IMR-90 (cell line): ENCODE measurements at regions not wholly inside any gene's neighbourhood (a gene's known extent, or its start where the extent isn't known, plus 50 kb on each side); places are given as distances from the start of the nearest gene placed in this dataset.
"Not testable (repeated sequence)": the region's sequence is repeated elsewhere in the genome, so short reads cannot be mapped to it uniquely, and the experiment has no call there.

ENCODE experiments used
- ATAC-seq: fragments of 200-7000 bp; cut with Tn5 transposase; 2 replicates; pipeline ENCODE4 v1.9.1; 2020; ENCODE audit warnings: low read depth, mild to moderate bottlenecking, moderate library complexity
- BruUV-seq: library from RNA; stranded (reverse); fragments of 400-500 nt; replicated peaks from 2 replicates; lab custom pipeline; 2021; lab: Mats Ljungman, UMichigan
- CTCF ChIA-PET: fragments of 300-600 bp; formaldehyde crosslinking; extraction: SDS; loops from one replicate; lab custom pipeline; 2021; ENCODE audit warnings: antibody characterized with exemption; lab: Yijun Ruan, JAX
- POLR2A ChIA-PET: fragments of 300-600 bp; sonication (Branson Sonifier 250); formaldehyde crosslinking; loops from one replicate; lab custom pipeline; 2022; ENCODE audit warnings: antibody characterized with exemption; ENCODE audit not compliant: unreplicated experiment; lab: Charles Lee
- DNase-seq: peaks from one replicate; pipeline ENCODE4 v3.0.0; 2013
- H2AFZ ChIP-seq: replicated peaks from 2 replicates; pipeline ENCODE3; 2013; ENCODE audit warnings: low read length, mild to moderate bottlenecking; ENCODE audit not compliant: poor library complexity
- H2AK5ac ChIP-seq: 2 replicates; pipeline ENCODE4 v1.6.1; 2013; ENCODE audit warnings: low read depth, low read length, inconsistent platforms
- H2AK9ac ChIP-seq: replicated peaks from 2 replicates; pipeline ENCODE3; 2013; ENCODE audit warnings: mild to moderate bottlenecking, low read depth, low read length, moderate library complexity; ENCODE audit not compliant: poor library complexity
- H2BK120ac ChIP-seq: 2 replicates; pipeline ENCODE4 v1.6.1; 2013; ENCODE audit warnings: low read depth, low read length, inconsistent platforms
- H2BK15ac ChIP-seq: 3 replicates; pipeline ENCODE4 v1.6.1; 2013; ENCODE audit warnings: low read depth, low read length, inconsistent platforms
- H2BK20ac ChIP-seq: 2 replicates; pipeline ENCODE4 v1.6.1; 2013; ENCODE audit warnings: low read depth, mild to moderate bottlenecking, inconsistent platforms, low read length, moderate library complexity
- H2BK5ac ChIP-seq: 2 replicates; pipeline ENCODE4 v1.6.1; 2013; ENCODE audit warnings: mild to moderate bottlenecking, low read depth, low read length, inconsistent platforms; ENCODE audit not compliant: poor library complexity, severe bottlenecking
- H3K14ac ChIP-seq: replicated peaks from 2 replicates; pipeline ENCODE4 v1.6.1; 2013; ENCODE audit warnings: low read depth, low read length, inconsistent platforms
- H3K18ac ChIP-seq: 2 replicates; pipeline ENCODE4 v1.6.1; 2013; ENCODE audit warnings: low read depth, low read length, control low read depth
- H3K23ac ChIP-seq: 2 replicates; pipeline ENCODE4 v1.6.1; 2013; ENCODE audit warnings: low read depth, low read length, inconsistent platforms
- H3K27ac ChIP-seq: 2 replicates; pipeline ENCODE4 v1.5.1; 2013; ENCODE audit warnings: mild to moderate bottlenecking, control low read depth, low read length; ENCODE audit not compliant: insufficient read depth
- H3K27me3 ChIP-seq: 2 replicates; pipeline ENCODE4 v1.6.1; 2013; ENCODE audit warnings: low read length; ENCODE audit not compliant: control insufficient read depth, insufficient read depth
- H3K36me3 ChIP-seq: 2 replicates; pipeline ENCODE4 v1.6.1; 2013; ENCODE audit warnings: low read length, mixed read lengths; ENCODE audit not compliant: control insufficient read depth, insufficient read depth
- H3K4ac ChIP-seq: 2 replicates; pipeline ENCODE4 v1.6.1; 2013; ENCODE audit warnings: low read depth, low read length, inconsistent platforms
- H3K4me1 ChIP-seq: 2 replicates; pipeline ENCODE4 v1.6.1; 2013; ENCODE audit warnings: low read length, mixed read lengths; ENCODE audit not compliant: control insufficient read depth, insufficient read depth
- H3K4me2 ChIP-seq: 2 replicates; pipeline ENCODE4 v1.6.1; 2013; ENCODE audit warnings: low read depth, mild to moderate bottlenecking, control low read depth, low read length, moderate library complexity
- H3K4me3 ChIP-seq: 2 replicates; pipeline ENCODE4 v1.5.1; 2013; ENCODE audit warnings: low read depth, mild to moderate bottlenecking, control low read depth, low read length, moderate library complexity; ENCODE audit not compliant: insufficient read depth
- H3K56ac ChIP-seq: 2 replicates; pipeline ENCODE4 v1.6.1; 2013; ENCODE audit warnings: low read length, inconsistent platforms; ENCODE audit not compliant: insufficient read depth; ENCODE audit errors: extremely low read depth
- H3K79me1 ChIP-seq, 2 experiments: 2 replicates each; pipeline ENCODE4 v1.6.1; 2013; ENCODE audit warnings: low read length in 2 of 2, inconsistent platforms in 1 of 2, low read depth in 1 of 2
- H3K9ac ChIP-seq: 2 replicates; pipeline ENCODE4 v1.6.1; 2013; ENCODE audit warnings: low read depth, low read length, control low read depth
- H3K9me1 ChIP-seq: 2 replicates; pipeline ENCODE4 v1.6.1; 2013; ENCODE audit warnings: low read length, inconsistent platforms; ENCODE audit not compliant: insufficient read depth
- H3K9me3 ChIP-seq: 2 replicates; pipeline ENCODE4 v1.6.1; 2013; ENCODE audit warnings: low read length; ENCODE audit not compliant: control insufficient read depth, insufficient read depth
- H4K20me1 ChIP-seq: 2 replicates; pipeline ENCODE4 v1.6.1; 2013; ENCODE audit warnings: low read length, inconsistent platforms; ENCODE audit not compliant: insufficient read depth
- H4K5ac ChIP-seq: 2 replicates; pipeline ENCODE4 v1.6.1; 2013; ENCODE audit warnings: mild to moderate bottlenecking, low read depth, low read length, control low read depth
- H4K8ac ChIP-seq, 2 experiments: 2 replicates each; pipeline ENCODE4 v1.6.1; 2013; ENCODE audit warnings: low read depth in 2 of 2, low read length in 2 of 2, control low read depth in 1 of 2, inconsistent platforms in 1 of 2
- H4K91ac ChIP-seq: 2 replicates; pipeline ENCODE4 v1.6.1; 2013; ENCODE audit warnings: low read depth, low read length, inconsistent platforms; ENCODE audit not compliant: insufficient read depth
- WGBS, 2 experiments: methylation state at CpG; one replicate each; pipeline versions ENCODE4 v1.1.5 to v1.1.7; 2013; ENCODE audit warnings: missing lambda C conversion rate in 2 of 2; ENCODE audit not compliant: insufficient read length in 1 of 2; ENCODE audit errors: extremely low coverage in 2 of 2; 5-methylcytosine and 5-hydroxymethylcytosine counted together
- dilution Hi-C: fragments of 300-500 bp; cut with HindIII; formaldehyde crosslinking; loops from one replicate; pipeline ENCODE4 v1.14.3; 2018; ENCODE audit warnings: low sequenced_read_pairs; ENCODE audit not compliant: unreplicated experiment
- in situ Hi-C: fragments of 300-500 bp; cut with MboI; formaldehyde crosslinking; loops from 3 replicates; pipeline ENCODE4 v1.14.3; 2019; ENCODE audit warnings: low sequenced_read_pairs, inconsistent platforms, mixed read lengths
- intact Hi-C: fragments of 100-400 bp; cut with micrococcal nuclease; formaldehyde crosslinking; loops from 2 replicates; pipeline ENCODE4 v1.10.0; 2022

GRCh38 chr18:68153821-68154220 is 561.1 kb downstream of the TMX3 start:
- CTCF ChIA-PET, result not testable (repeated sequence)
- 100% methylated on average over 1 of the region's 5 CpGs; no CpG with 5 or more reads in 1 of the 2 experiments for WGBS, 2 experiments

More at GRCh38 chr18:68153821-68154220, 561.1 kb downstream of the TMX3 start:
- H2BK20ac ChIP-seq, H4K8ac ChIP-seq, H2BK5ac ChIP-seq, H4K20me1 ChIP-seq, H2BK15ac ChIP-seq, H3K4me3 ChIP-seq, H3K9ac ChIP-seq, ATAC-seq, H3K56ac ChIP-seq, H3K14ac ChIP-seq, in situ Hi-C loops, H3K9me3 ChIP-seq, POLR2A ChIA-PET, H2AK9ac ChIP-seq, H3K79me1 ChIP-seq, H4K91ac ChIP-seq, H4K5ac ChIP-seq, H3K4me2 ChIP-seq, H3K23ac ChIP-seq, H2AFZ ChIP-seq, H2BK120ac ChIP-seq, intact Hi-C loops, H3K4ac ChIP-seq, H2AK5ac ChIP-seq, H3K4me1 ChIP-seq, H3K27ac ChIP-seq, H3K9me1 ChIP-seq, H3K18ac ChIP-seq, H3K27me3 ChIP-seq, BruUV-seq, H3K36me3 ChIP-seq, dilution Hi-C loops: not testable (repeated sequence)
- peak; percentile 11 for DNase-seq
